GM21619 (cell line): ENCODE measurements at regions not wholly inside any gene's neighbourhood (a gene's known extent, or its start where the extent isn't known, plus 50 kb on each side); places are given as distances from the start of the nearest gene placed in this dataset.
A peak's percentile ranks its signal among the peaks of the same experiment; 100 is the strongest.
"Not testable (repeated sequence)": the region's sequence is repeated elsewhere in the genome, so short reads cannot be mapped to it uniquely, and the experiment has no call there.

Experiments used
- ATAC-seq: cut with Tn5 transposase; IDR thresholded peaks from one replicate; pipeline ENCODE4 v1.9.1; 2021; ENCODE audit not compliant: unreplicated experiment

DNA sequence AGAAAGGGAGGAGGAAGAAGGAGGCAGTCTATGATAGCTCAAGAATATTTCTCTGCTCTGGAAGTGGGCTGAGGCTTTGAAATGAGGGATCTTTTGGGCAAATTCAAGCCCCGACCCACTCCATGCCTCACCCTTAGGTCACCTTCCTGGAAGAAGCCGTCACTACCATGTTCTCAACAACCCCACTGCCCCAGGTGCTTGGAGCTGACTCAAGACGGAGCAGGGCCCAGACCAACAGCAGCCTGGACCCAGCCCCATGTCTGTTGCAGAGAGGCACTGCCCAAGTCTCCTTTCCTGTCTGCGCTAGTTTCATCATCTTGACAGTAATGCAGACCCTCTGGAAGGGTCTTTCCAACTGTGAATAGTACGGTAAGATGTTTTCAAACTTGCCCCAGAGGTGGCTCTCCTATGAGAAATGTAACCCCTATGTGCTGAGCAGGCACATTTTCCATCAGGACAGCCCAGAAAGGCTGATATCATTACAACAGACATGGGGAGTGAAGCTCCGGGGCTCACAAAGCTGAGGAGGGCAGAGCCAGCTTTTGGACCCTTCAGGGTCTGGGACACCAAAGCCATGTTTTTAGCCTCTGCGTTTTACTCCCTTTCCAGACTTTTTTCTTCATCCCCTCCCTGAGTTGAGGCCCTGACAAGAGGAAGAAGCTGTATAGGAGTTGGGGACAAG is 128.2 kb upstream of the LARP1 start:
- no peak for ATAC-seq

DNA sequence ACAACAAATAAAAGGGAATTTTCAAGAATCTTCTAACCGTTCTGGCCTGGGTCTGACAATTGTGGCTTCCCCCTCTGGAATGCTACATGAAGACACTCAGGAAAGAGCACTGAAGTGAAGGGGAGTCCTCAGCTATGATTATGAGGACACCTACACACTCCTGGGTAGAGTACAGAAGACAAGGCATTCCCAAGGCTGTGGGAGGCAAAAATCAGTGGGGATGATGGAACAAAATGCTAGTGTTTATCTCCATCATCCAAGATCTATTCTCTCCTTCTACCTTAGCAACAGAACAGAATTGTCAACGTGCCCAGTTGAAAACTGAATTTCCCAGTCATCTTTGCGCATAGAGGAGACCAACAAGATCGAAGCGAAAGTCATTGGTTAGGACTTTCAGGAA is 130.1 kb upstream of the LARP1 start:
- no peak for ATAC-seq

DNA sequence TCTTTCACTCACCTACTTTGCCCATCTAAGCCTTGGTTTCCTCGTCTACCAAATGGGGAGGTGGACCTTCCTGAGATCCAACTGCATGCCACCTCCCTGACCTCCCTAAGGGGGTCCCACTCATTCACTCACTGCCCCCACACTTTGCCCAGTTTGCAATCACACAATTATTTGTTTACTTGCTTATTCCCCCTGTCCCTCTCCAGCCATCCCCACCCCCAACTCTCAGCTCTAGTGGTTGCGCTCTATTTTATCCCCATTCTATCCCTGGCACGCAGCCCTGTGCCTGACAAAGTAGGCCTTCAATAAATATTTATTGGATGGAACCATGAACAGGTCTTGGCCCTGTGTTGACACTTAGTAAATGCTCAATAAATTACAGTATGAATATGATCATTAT is 130.8 kb upstream of the LARP1 start:
- ATAC-seq = no peak

DNA sequence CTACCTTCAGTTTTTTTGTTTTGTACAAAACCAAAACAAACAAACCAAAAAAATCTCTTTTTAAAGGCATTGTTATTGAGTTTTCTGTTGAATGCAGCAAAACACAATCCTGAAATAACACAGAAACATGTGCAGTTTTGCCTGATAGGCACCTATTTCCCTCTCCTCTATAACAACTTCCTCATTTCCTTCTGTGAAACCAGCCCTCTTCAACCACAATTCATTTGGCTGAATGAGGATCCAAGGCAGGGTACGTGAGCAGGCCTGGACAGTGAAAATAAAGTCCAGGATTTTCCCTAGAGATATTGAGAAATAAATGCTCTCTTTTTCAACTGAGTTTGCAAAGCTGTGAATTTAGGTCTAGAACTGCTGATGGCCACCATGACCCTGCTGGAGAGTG is 134.8 kb upstream of the LARP1 start:
- no peak for ATAC-seq

DNA sequence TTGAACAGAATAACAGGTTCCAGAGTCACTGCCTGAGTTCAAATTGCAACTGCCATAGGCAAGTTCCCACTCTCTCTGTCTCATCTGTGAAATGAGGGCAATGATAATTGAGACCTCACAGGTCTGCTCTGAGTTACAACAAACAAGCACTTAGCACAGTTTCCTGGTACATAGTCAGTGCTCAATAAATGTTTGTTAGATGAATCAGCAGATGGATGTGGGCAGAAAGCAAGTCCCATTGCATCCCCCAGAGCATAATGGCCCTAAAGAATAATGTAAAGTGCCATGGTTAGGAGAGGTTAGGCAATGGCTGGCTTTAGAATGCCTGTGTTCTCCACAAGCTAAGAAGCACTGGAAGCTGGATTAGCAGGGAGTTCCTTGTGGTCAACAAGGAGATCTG is 136.5 kb upstream of the LARP1 start:
- no peak for ATAC-seq

DNA sequence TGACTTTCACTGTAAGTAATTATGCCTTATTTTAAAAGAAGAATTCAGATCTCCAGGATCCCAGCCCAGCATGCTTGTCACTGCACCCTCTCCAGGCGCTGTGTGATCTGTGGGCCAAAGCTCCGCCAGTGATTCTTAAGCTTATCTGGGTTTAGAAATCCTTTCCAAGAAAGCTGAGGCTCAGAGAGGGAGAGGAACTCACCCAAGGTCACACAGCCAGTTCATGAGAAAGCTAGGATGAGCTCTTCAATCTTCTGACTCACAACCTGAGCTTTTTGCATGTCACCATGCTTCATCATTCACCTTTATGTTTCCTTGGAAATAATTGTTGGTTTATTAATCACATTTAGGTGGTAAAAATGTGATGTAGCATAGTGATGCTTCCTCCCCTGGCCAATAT is 136.6 kb upstream of the HAND1 start:
- no peak for ATAC-seq

DNA sequence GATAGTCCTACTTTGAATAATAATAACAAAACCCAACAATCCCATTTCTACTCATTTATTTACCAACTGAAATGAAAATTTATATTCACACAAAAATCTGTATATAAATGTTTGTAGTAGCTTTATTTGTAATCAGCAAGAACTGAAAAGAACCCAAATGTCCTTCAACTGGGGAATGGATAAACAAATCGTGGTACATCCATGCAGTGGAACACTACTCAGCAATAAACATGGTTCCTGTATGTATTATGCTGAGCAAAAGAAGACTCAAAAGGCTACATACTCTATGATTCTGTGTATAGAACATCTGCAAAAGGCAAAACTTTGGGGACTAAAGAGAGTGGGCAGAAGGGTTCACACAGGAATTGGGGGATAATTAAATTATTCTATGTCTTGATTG is 136.1 kb upstream of the HAND1 start:
- ATAC-seq = no peak

DNA sequence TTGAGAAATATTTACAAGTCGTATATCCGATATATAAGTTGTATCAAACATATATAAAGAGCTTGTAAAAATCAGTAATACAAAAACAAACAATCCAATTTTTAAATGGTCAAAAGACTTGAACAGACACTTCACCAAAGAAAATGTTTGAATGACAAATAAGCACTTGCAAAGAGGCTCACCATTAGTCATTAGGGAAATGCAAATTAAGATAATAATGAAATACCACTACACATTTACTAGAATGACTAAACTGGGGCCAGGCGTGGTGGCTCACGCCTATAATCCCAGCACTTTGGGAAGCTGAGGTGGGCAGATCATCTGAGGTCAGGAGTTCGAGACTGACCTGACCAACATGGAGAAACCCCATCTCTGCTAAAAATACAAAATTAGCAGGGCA is 134.6 kb upstream of the HAND1 start:
- ATAC-seq = no peak

DNA sequence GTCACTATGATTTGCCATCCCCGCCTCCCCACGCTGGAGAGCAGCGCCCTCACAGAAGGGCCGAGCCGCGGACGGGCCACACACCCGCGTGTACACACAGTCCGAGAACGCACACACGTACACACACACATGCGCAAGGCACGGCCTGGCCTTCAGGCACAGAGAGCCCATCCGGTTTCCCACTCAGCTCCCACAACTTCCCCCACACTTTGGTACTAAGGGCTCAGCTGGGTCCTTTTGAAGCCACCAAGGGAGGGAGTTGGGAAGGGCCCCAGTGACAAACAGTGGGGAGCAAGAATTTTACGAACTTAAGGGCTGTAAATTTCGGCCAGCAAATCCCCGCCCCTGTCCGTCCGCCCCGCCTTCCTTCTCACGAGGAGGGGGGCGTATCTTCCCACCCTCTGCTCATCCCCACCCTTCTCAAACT is 133.3 kb upstream of the HAND1 start:
- no peak for ATAC-seq

DNA sequence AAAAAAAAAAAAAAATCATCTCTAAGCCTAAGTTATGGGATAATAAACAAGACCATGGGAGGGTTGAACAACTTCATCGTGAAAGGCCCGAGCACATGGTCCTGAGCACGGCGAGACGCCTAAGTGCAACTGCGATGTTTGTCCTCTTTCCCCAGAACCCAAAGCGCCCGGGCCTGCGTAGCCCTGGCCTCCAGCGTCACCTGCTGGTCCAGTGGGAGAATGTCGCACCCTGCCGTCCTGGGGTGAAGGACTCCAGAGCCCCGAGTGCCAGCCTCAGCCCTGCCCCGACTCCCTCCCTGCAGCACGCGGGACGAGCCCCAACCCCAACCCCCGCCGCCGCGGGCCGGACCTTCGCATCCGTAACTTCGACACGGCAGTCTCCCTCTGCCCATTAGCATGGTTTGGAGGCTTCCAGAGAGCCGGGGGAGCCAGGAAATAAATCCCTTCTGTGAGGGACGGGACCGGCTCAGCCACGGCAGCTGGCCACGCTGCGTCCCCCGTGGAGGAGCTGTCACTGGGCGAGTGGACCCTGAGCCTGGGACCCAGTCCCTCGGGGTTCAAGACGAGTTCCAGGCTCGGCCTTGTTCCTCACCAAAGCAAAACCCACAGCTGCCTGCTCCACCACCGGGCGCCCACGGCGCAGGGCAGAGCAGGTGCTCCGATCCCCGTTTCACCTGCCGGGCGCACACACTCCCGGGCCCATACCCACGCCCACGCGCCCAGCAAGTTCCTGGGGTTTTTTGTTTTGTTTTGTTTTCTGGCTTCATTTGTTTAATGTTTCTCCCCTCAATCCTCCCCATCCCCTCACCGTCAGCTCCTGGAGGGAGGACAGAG is 132.5 kb upstream of the HAND1 start:
- peak; percentile 85 for ATAC-seq

DNA sequence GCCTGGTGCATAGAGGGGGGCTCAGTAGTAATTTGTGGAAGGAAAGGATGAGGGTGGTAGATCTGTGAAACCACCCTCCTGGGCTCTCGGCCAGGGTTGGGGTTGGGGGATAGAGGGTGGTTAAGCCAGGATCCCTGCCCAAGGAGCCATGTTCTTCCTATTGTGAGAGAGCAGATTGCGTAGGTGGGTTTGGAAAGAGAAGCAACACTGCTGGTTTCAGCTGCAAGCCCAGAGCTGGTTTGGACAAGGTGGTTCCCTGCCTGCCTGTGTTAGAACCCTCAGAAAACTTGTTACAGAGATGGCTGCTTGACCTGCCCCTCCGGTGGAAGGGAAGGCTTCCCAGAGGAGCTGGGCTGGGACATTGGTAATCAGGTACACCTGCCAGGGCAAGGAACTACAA is 131.2 kb upstream of the HAND1 start:
- ATAC-seq = no peak

DNA sequence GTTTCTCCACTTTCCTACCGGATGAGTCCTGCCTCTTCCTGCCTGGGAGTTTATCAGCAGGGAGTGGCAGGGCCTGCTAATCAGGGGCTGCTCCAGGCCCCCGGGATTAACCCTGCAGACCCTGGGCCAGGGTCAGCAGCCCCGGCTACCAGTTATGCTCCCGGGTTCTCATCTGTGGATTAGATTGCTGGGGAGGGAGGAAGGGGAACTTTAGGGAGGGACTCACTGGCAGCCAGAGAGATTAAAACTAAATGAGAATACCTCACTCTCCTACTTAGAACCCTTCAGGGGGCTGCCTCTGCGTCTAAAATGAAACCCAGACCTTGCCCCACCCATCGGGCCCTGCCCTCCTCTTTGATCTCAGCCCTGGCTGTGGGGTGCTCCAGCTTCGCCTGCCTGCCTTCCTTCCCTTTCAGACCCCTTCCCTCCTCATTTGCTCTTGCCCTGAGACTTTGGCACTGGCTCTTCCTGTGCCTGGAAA is 130.5 kb upstream of the HAND1 start:
- ATAC-seq = no peak

DNA sequence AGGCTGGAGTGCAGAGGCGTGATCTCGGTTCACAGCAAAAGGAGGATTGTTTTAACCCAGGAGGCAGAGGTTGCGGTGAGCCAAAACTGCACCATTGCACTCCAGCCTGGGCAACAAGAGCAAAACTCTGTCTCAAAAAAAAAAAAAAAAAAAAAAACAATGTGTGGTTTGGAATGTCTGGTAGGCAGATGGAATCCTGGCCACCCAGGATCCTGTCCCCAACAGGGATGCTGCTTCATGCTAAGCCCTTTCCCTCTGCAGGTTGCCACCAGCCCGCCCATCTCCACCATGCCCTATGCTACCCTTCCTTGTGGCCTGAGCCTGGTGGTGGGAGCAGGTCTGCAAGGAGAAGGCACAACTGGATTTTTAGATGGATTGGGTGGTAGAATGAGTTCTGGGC is 129.7 kb upstream of the HAND1 start:
- no peak for ATAC-seq

DNA sequence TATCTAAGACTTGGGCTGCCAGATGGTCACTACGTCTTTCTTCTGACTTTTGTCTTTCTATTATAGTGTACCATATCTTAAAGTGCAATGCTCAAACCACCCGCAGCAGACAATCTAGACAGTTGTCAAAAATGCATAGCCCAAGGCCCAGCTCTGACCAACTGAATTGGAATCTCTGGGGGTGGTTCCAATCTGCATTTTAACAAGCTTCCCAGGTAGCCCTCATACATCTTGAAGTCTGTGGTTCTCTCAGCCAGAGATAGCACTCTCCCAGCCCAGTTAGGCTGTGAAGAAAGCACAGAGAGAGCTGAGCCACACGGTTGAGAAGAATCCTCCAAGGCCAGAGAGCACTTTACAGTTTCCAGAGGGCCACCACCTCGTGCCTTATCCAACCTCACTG is 128.2 kb upstream of the HAND1 start:
- no peak for ATAC-seq

DNA sequence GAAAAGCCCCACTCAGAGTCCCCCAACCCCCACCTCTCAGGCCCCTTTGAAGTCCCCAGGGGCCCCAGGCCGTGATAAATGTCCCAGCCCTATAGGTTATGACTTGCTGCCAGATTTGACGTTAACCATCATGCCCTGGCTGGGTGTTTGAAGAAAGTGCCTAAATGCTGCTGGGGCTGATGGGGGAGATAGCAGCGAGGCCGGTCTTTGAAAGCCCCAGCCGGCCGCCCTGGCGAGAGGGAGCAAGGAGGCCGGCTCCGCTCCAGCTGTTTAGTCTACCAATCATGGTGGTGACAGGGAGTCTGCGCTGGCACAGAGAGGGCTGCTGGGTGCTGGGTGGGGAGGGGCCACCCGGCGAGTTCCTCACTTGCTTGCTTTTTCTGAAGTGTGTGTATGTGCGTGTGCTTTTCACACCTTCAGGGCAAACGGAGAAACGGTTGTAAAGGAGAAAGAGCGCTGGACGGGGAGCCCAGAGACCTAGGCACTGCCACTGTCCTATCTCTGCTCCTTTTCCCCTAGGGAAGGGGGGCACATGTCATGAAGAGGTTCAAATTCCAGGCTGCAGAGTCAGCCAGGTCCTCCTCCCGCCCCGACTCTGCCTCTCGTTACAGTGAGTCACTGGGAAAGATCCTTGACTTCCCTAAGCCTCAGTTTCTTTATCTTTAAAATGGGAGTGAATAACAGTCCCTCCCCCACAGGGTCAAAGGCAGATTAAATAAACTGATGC is 126.1 kb upstream of the HAND1 start:
- ATAC-seq = no peak

DNA sequence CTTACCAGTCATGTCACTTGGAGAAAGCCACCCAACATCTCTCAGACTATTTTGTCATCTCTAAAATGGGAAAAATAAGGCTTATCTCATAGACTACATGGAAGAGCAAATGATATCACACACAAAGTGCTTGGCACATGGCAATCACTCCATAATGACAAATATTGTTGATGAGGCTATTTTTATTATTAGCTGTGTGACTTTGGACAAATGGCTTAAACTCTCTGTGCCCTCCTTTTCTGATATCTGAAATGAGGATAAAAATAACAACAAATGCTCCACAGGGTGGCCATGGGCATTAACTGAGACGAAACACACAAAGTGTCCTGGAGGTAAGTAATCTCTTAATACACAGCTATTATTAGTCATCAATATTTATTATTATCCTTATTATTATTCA is 125.5 kb upstream of the HAND1 start:
- no peak for ATAC-seq

DNA sequence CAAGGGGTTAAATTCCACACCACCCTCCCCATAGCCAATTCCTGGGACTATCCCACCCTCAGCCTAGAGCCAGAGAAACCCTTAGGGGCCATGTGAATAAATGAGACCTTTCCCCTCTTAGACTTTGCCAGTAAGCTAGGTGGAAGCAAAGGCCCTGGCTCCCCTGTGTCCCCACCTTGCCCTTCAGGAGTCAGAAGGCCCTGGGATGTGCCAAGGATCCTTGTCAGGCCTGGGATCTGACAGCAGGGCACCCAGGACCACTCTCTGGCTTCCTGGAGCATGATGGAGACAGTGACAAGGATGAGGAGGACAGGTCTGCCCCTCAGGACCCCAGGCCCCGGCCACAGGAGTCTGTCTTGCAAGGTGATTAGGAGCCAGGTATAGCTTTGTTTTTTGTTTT is 125.0 kb upstream of the HAND1 start:
- ATAC-seq = no peak

DNA sequence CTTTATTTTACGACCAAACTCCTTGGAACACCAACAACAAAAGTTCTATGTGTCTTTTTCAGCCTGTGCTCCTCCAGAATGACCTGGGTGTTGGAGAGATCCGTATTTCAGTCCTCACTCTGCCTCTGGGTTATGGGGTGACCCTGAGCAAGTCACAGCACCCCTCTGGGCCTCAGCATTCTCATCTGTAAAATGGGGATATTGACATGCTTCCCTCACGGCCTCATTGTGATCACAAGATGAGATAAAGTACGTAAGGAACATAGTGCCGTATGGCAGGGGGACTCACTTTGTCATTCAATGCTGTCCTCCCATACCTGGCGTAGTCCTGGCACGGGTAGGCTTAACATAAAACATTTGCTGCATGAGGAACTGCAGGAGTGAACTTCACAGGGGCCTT is 123.0 kb upstream of the HAND1 start:
- ATAC-seq = no peak

DNA sequence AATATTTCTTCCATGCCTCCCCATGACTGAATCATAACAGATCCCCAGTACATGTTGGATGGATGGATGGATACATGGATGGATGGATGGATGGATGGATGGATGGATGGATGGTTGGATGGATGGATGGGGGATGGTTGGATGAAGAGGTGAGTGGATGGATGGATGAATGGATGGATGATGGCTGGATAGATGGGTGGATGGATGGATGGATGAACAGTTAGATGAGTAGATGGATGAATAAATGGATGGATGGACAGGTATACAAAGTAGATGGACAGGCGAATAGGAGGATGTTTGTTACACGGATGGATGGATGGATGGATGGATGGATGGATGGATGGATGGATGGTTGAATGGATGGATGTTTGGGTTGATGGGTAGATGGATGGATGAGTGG is 120.0 kb upstream of the HAND1 start:
- ATAC-seq = no peak

DNA sequence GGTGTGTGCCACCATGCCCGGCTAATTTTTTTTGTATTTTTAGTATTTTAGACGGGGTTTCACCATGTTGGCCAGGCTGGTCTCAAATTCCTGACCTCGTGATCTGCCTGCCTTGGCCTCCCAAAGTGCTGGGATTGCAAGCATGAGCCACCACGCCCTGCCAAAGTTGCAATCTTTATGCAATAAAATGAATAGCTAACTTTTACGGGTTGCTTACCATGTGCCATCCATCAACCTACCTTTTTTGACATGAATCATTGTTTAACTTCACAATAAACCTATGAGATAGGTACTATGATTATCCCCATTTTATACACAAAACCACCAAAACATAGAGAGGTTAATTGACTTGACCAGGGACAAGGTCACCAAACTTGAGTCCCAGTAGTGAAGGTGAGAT is 118.8 kb upstream of the HAND1 start:
- not testable (repeated sequence) for ATAC-seq

DNA sequence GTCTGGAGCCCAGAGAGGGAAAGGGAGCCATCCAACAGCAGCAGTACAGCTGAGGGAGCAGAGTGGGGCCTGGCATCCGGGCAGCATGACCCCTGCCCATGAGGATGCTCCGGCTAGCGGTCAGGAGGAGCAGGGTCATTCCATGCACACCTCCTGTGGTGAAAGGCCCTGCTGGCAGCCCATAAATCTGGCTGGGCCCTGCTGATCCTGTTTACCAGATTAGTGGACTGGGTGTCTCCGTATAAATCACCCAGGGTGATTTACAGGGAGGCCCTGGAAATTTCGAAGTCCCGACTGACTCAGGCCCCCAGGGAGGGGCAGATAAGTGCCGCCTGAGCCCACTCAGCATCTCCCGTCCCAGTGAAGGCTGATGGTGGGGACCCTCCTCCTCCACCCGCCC is 117.6 kb upstream of the HAND1 start:
- ATAC-seq = no peak

DNA sequence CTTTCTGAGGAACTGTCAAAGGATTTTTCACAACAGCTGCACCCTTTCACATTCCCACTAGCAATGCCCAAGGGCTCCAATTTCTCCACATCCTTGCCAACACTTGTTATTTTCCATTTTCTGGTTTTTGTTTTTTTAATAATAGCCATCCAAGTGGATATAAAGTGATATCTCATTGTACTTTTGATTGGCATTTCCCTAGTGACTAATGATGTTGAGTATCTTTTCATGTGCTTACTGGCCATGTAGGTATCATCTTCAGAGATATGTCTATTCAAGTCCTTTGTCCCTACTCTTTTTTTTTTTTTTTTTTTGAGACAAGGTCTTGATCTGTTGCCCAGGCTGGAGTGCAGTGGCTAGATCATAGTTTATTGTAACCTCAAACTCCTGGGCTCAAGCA is 115.8 kb upstream of the HAND1 start:
- ATAC-seq = no peak
